H1 (cell line): ENCODE measurements at regions not wholly inside any gene's neighbourhood (a gene's known extent, or its start where the extent isn't known, plus 50 kb on each side); places are given as distances from the start of the nearest gene placed in this dataset.

ENCODE experiments used
- CTCF ChIA-PET: fragments of 300-600 bp; sonication (Branson Sonifier 250); formaldehyde crosslinking; loops from one replicate; lab custom pipeline; 2021; ENCODE audit not compliant: partially characterized antibody; lab: Charles Lee
- POLR2A ChIA-PET: fragments of 300-600 bp; sonication (Branson Sonifier 250); formaldehyde crosslinking; loops from one replicate; lab custom pipeline; 2021; ENCODE audit warnings: inconsistent platforms; ENCODE audit not compliant: partially characterized antibody; lab: Charles Lee
- DNase-seq, 2 experiments: peaks; one replicate each; pipeline versions ENCODE4 v3.0.0 to v3.0.0-alpha.2; 2010 to 2022; ENCODE audit warnings: low spot score in 2 of 2, low read depth in 1 of 2, mixed read lengths in 1 of 2
- FAIRE-seq: peaks from 2 replicates; lab custom pipeline; 2011; peaks lifted over from hg19 to GRCh38; lab: Jason Lieb, UNC
- H2AFZ ChIP-seq: 2 replicates; pipeline ENCODE4 v1.8.1; 2012; ENCODE audit warnings: low read length, inconsistent platforms
- H2AK5ac ChIP-seq: 2 replicates; pipeline ENCODE4 v1.6.1; 2013; ENCODE audit warnings: low read depth, low read length
- H2BK120ac ChIP-seq: replicated peaks from 2 replicates; pipeline ENCODE3; 2013; ENCODE audit warnings: low read depth, low read length, inconsistent platforms
- H2BK12ac ChIP-seq: 2 replicates; pipeline ENCODE4 v1.6.1; 2013; ENCODE audit warnings: low read depth, low read length
- H2BK15ac ChIP-seq: 2 replicates; pipeline ENCODE4 v1.6.1; 2013; ENCODE audit warnings: low read length
- H2BK20ac ChIP-seq: 2 replicates; pipeline ENCODE4 v1.6.1; 2013; ENCODE audit warnings: low read length
- H2BK5ac ChIP-seq: 2 replicates; pipeline ENCODE4 v1.6.1; 2013; ENCODE audit warnings: low read depth, low read length
- H3K14ac ChIP-seq: 2 replicates; pipeline ENCODE4 v1.6.1; 2013; ENCODE audit warnings: inconsistent platforms; ENCODE audit not compliant: insufficient read length
- H3K18ac ChIP-seq: 2 replicates; pipeline ENCODE4 v1.6.1; 2013; ENCODE audit warnings: low read length; ENCODE audit errors: extremely low read depth
- H3K23ac ChIP-seq: 2 replicates; pipeline ENCODE4 v1.6.1; 2013; ENCODE audit warnings: inconsistent platforms; ENCODE audit not compliant: insufficient read length
- H3K23me2 ChIP-seq: 2 replicates; pipeline ENCODE4 v1.6.1; 2013; ENCODE audit warnings: low read depth, low read length
- H3K27ac ChIP-seq: 2 replicates; pipeline ENCODE4 v1.6.1; 2011; ENCODE audit warnings: low read depth, low read length, inconsistent platforms
- H3K27me3 ChIP-seq, 4 experiments: replicated peaks in 1 of 4; 1 replicate in 1 of 4; 2 replicates in 3 of 4; pipeline versions ENCODE4 v1.6.1 to v1.8.1; 2011 to 2013; ENCODE audit warnings: low read length in 3 of 4, mild to moderate bottlenecking in 3 of 4, inconsistent platforms in 2 of 4, mixed read lengths in 2 of 4, moderate library complexity in 1 of 4; ENCODE audit not compliant: control insufficient read depth in 3 of 4, insufficient read depth in 3 of 4; ENCODE audit errors: extremely low read depth in 1 of 4
- H3K36me3 ChIP-seq, 4 experiments: 2 replicates each; pipeline versions ENCODE4 v1.6.1 to v1.8.1; 2011 to 2013; ENCODE audit warnings: mild to moderate bottlenecking in 4 of 4, low read length in 3 of 4, moderate library complexity in 2 of 4, control low read depth in 1 of 4, inconsistent platforms in 1 of 4; ENCODE audit not compliant: insufficient read depth in 4 of 4, control insufficient read depth in 2 of 4
- H3K4ac ChIP-seq: replicated peaks from 2 replicates; pipeline ENCODE3; 2013; ENCODE audit warnings: low read length, low read depth, mixed read lengths, inconsistent platforms; ENCODE audit not compliant: insufficient read length
- H3K4me1 ChIP-seq, 4 experiments: replicated peaks in 1 of 4; 1 replicate in 1 of 4; 2 replicates in 3 of 4; pipeline versions ENCODE4 v1.6.1 to v1.8.1; 2011 to 2013; ENCODE audit warnings: low read length in 3 of 4, inconsistent platforms in 2 of 4, mixed read lengths in 1 of 4; ENCODE audit not compliant: insufficient read depth in 4 of 4, control insufficient read depth in 3 of 4
- H3K4me2 ChIP-seq, 2 experiments: 2 replicates each; pipeline versions ENCODE4 v1.6.1 to v1.8.1; 2011 to 2013; ENCODE audit warnings: low read depth in 2 of 2, low read length in 2 of 2, control low read depth in 1 of 2, inconsistent platforms in 1 of 2, mild to moderate bottlenecking in 1 of 2; ENCODE audit not compliant: insufficient read depth in 1 of 2
- H3K4me3 ChIP-seq, 4 experiments: fragments of 200-600, 300-600 bp in 1 of 4; sonication (generic), shearing (Covaris generic), sonication (Bioruptor Twin) in 1 of 4; 2 replicates each; pipeline versions ENCODE4 v1.5.1 to v1.8.1; 2011 to 2016; ENCODE audit warnings: low read length in 4 of 4, low read depth in 3 of 4, control low read depth in 2 of 4, inconsistent platforms in 2 of 4, mild to moderate bottlenecking in 2 of 4, mixed read lengths in 1 of 4, moderate library complexity in 1 of 4; ENCODE audit not compliant: insufficient read depth in 2 of 4; ENCODE audit errors: extremely low read depth in 1 of 4
- H3K56ac ChIP-seq: replicated peaks from 2 replicates; pipeline ENCODE3; 2013; ENCODE audit warnings: low read depth, mild to moderate bottlenecking, mixed read lengths, low read length, inconsistent platforms; ENCODE audit not compliant: insufficient read length
- H3K79me1 ChIP-seq: 2 replicates; pipeline ENCODE4 v1.6.1; 2013; ENCODE audit warnings: low read depth, low read length, control low read depth
- H3K79me2 ChIP-seq, 2 experiments: 2 replicates each; pipeline versions ENCODE4 v1.6.1 to v1.8.1; 2012 to 2013; ENCODE audit warnings: low read length in 2 of 2, mild to moderate bottlenecking in 2 of 2, inconsistent platforms in 1 of 2; ENCODE audit not compliant: insufficient read depth in 2 of 2, control insufficient read depth in 1 of 2
- H3K9ac ChIP-seq, 4 experiments: replicated peaks in 1 of 4; 1 replicate in 1 of 4; 2 replicates in 3 of 4; pipeline versions ENCODE4 v1.6.1 to v1.8.1; 2011 to 2013; ENCODE audit warnings: low read depth in 3 of 4, low read length in 3 of 4, control low read depth in 2 of 4, mild to moderate bottlenecking in 2 of 4, moderate library complexity in 2 of 4, inconsistent platforms in 1 of 4; ENCODE audit errors: extremely low read depth in 1 of 4
- H3K9me3 ChIP-seq, 2 experiments: 2 replicates each; pipeline versions ENCODE4 v1.6.1 to v1.8.1; 2012 to 2013; ENCODE audit warnings: mild to moderate bottlenecking in 2 of 2, moderate library complexity in 2 of 2, control low read depth in 1 of 2, inconsistent platforms in 1 of 2, low read depth in 1 of 2, low read length in 1 of 2, mixed read lengths in 1 of 2; ENCODE audit not compliant: insufficient read depth in 2 of 2
- H4K20me1 ChIP-seq, 2 experiments: replicated peaks in 1 of 2; 2 replicates each; pipeline versions ENCODE3 to v1.8.1; 2011 to 2013; ENCODE audit warnings: inconsistent platforms in 2 of 2, low read length in 2 of 2, mild to moderate bottlenecking in 1 of 2; ENCODE audit not compliant: insufficient read depth in 2 of 2, control insufficient read depth in 1 of 2
- H4K5ac ChIP-seq: 2 replicates; pipeline ENCODE4 v1.6.1; 2013; ENCODE audit warnings: low read length, low read depth, mixed read lengths, inconsistent platforms; ENCODE audit not compliant: insufficient read length
- H4K8ac ChIP-seq: 2 replicates; pipeline ENCODE4 v1.8.0; 2013; ENCODE audit warnings: mild to moderate bottlenecking, moderate library complexity, low read length, inconsistent platforms; ENCODE audit not compliant: insufficient read depth; ENCODE audit errors: extremely low read depth
- H4K91ac ChIP-seq: replicated peaks from 2 replicates; pipeline ENCODE3; 2013; ENCODE audit warnings: low read length, mixed read lengths, inconsistent platforms; ENCODE audit not compliant: insufficient read length
- ASH2L ChIP-seq: fragments of 200-600, 300-600 bp; sonication (generic); IDR thresholded peaks from one replicate; pipeline ENCODE4 v1.7.1; 2017; ENCODE audit warnings: low read length
- CBX5 ChIP-seq: fragments of 300-800, 300-1000 bp; sonication (generic); IDR thresholded peaks from 2 replicates; pipeline ENCODE4 v1.7.1; 2016; ENCODE audit warnings: antibody characterized with exemption, low read length, low read depth
- CEBPB ChIP-seq: IDR thresholded peaks from 2 replicates; pipeline ENCODE4 v1.6.1; 2012; ENCODE audit warnings: low read depth, low read length
- EZH2 ChIP-seq: fragments of 200-600 bp; sonication (generic); IDR thresholded peaks from 2 replicates; pipeline ENCODE4 v1.7.1; 2012; ENCODE audit warnings: low read depth, mild to moderate bottlenecking, moderate library complexity, low read length, inconsistent platforms; ENCODE audit not compliant: severe bottlenecking
- HDAC2 ChIP-seq, 2 experiments: fragments of 300-600 bp in 1 of 2; sonication (generic) in 1 of 2; IDR thresholded peaks; 2 replicates each; pipeline ENCODE4 v1.6.1; 2011 to 2012; ENCODE audit warnings: low read depth in 2 of 2, low read length in 2 of 2, mild to moderate bottlenecking in 2 of 2, moderate library complexity in 2 of 2, borderline replicate concordance in 1 of 2, inconsistent platforms in 1 of 2
- JUND ChIP-seq: IDR thresholded peaks from 2 replicates; pipeline ENCODE4 v1.6.1; 2011; ENCODE audit warnings: mild to moderate bottlenecking, improper control_type of control experiment, low read length
- KDM4A ChIP-seq: IDR thresholded peaks from one replicate; pipeline ENCODE4 v1.7.1; 2012; ENCODE audit warnings: low read depth, mild to moderate bottlenecking, moderate library complexity, low read length, inconsistent platforms; ENCODE audit not compliant: severe bottlenecking
- RFX5 ChIP-seq: IDR thresholded peaks from 2 replicates; pipeline ENCODE4 v1.6.1; 2011; ENCODE audit warnings: low read depth, low read length, improper control_type of control experiment, borderline replicate concordance
- SAP30 ChIP-seq: fragments of 300-600 bp; sonication (generic); IDR thresholded peaks from 2 replicates; pipeline ENCODE4 v1.7.1; 2012; ENCODE audit warnings: low read length, moderate library complexity, mild to moderate bottlenecking, inconsistent platforms; ENCODE audit not compliant: insufficient read depth, insufficient replicate concordance
- SP4 ChIP-seq: IDR thresholded peaks from 2 replicates; pipeline ENCODE4 v1.6.1; 2012; ENCODE audit warnings: low read length, inconsistent platforms
- SRF ChIP-seq: IDR thresholded peaks from 2 replicates; pipeline ENCODE4 v1.6.1; 2011; ENCODE audit warnings: mild to moderate bottlenecking, low read depth, low read length, moderate library complexity
- TBP ChIP-seq: IDR thresholded peaks from 2 replicates; pipeline ENCODE4 v1.6.1; 2011; ENCODE audit warnings: low read depth, low read length, improper control_type of control experiment
- TCF12 ChIP-seq: IDR thresholded peaks from 2 replicates; pipeline ENCODE4 v1.6.1; 2011; ENCODE audit warnings: low read depth, mild to moderate bottlenecking, low read length
- TEAD4 ChIP-seq: IDR thresholded peaks from 2 replicates; pipeline ENCODE4 v1.6.1; 2012; ENCODE audit warnings: low read depth, low read length, inconsistent platforms, mixed read lengths
- ZNF274 ChIP-seq: IDR thresholded peaks from 2 replicates; pipeline ENCODE4 v1.7.0; 2012; ENCODE audit warnings: low read length, borderline replicate concordance; ENCODE audit errors: extremely low read depth
- WGBS, 2 experiments: shearing (Covaris generic) in 1 of 2; methylation state at CpG; one replicate each; pipeline versions ENCODE4 v1.1.6 to v1.1.7; 2013 to 2015; ENCODE audit warnings: low lambda C conversion rate in 2 of 2, mixed read lengths in 2 of 2, inconsistent platforms in 1 of 2, low coverage in 1 of 2, missing lambda C conversion rate in 1 of 2; ENCODE audit not compliant: insufficient replicate concordance in 2 of 2, insufficient coverage in 1 of 2, insufficient read length in 1 of 2; ENCODE audit errors: extremely low coverage in 1 of 2, missing lambda C conversion rate in 1 of 2; 5-methylcytosine and 5-hydroxymethylcytosine counted together

DNA sequence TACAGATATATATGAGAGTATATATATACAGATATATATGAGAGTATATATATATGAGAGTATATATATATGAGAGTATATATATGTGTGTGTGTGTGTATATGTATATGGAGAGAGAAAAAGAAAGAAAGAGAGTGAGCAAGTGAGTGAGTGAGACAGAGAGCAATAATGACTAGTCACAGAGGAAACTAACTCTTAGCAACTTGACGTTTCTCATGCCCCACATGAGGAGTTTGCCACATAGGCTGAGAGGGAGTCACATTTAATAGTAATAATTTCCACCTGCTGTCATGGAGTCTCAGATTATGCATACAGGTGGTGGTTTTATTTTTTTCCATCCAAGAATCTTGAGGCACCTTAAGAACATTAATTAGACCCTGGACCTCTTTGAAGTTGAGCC lies 199.9 kb downstream of the GATA3 start:
- TF ChIP-seq TBP (no peak), TCF12 (no peak), HDAC2 (IDR thresholded peaks at IDR 0.05; ENCODE audit: borderline replicate concordance in 1 of 2, low read depth in 2 of 2, low read length in 2 of 2) (no peak), SAP30 (no peak), ASH2L (no peak), KDM4A (no peak), RFX5 (no peak), CEBPB (no peak), SP4 (no peak), EZH2 (no peak), CBX5 (no peak), ZNF274 (no peak), JUND (no peak), TEAD4 (no peak), SRF (no peak)
- TF ChIP-seq, all 59 proteins: peak for 0
- Histone ChIP-seq H3K9me3 (no peaks in the 10 kb centered on the region), H4K8ac (no peak overlapping the region), H3K36me3 (no peaks in the 10 kb centered on the region), H3K18ac (no peak overlapping the region), H3K27me3 (no peaks in the 10 kb centered on the region), H3K27ac (no peak overlapping the region), H4K91ac (no peak overlapping the region), H3K79me1 (no peaks in the 10 kb centered on the region), H2AK5ac (no peak overlapping the region), H3K56ac (no peak overlapping the region), H3K4ac (no peak overlapping the region), H3K4me3 (no peak overlapping the region), H3K23ac (no peak overlapping the region), H3K4me2 (no peak overlapping the region), H2BK120ac (no peak overlapping the region), H2AFZ (no peak overlapping the region), H3K79me2 (no peaks in the 10 kb centered on the region), H2BK5ac (no peak overlapping the region), H2BK12ac (no peak overlapping the region), H3K14ac (no peak overlapping the region), H2BK15ac (no peak overlapping the region), H4K20me1 (no peaks in the 10 kb centered on the region), H2BK20ac (no peak overlapping the region), H4K5ac (no peak overlapping the region), H3K4me1 (no peaks in the 10 kb centered on the region), H3K23me2 (no peaks in the 10 kb centered on the region), H3K9ac (no peak overlapping the region)
- WGBS, 2 experiments: 92% methylated on average over 1 of the region's 1 CpG; no CpG with 5 or more reads in 1 of the 2 experiments
- FAIRE-seq (no peak), DNase-seq (no peak)
- POLR2A ChIA-PET: no interaction called here
- CTCF ChIA-PET: no interaction called here
